ENCODE measurements at regions not wholly inside any gene's neighbourhood (a gene's known extent, or its start where the extent isn't known, plus 50 kb on each side); places are given as distances from the start of the nearest gene placed in this dataset.

- TF ChIP-seq CTCF (conservative IDR thresholded peaks at IDR 0.05; ENCODE audit: low read depth, low read length) = no peak
- H4K20me1 ChIP-seq (ENCODE audit: insufficient read depth) = no peaks in the 10 kb centered on the region
- H3K27ac ChIP-seq = no peak overlapping the region
Measured at GRCh38 chr7:27305854-27306253, 63.3 kb downstream of the EVX1 start.

GRCh38 chr7:27312820-27313219 lies 70.2 kb downstream of the EVX1 start:
- Histone ChIP-seq H3K9ac (no peak overlapping the region), H4K20me1 (ENCODE audit: insufficient read depth) (no peaks in the 10 kb centered on the region), H3K4me1 (ENCODE audit: low read depth, poor library complexity, severe bottlenecking) (peaks cover 11% of the 10 kb centered on the region), H3K4me3 (IDR thresholded peaks at IDR 0.05; ENCODE audit: insufficient read depth, low read depth, low read length) (no peak overlapping the region), H3K27ac (no peak overlapping the region), H3K27me3 (ENCODE audit: insufficient read depth, low read depth) (no peaks in the 10 kb centered on the region), H3K79me2 (ENCODE audit: insufficient read depth, low read depth) (no peaks in the 10 kb centered on the region), H3K4me2 (no peak overlapping the region), H3K36me3 (ENCODE audit: insufficient read depth) (no peaks in the 10 kb centered on the region), H2AFZ (ENCODE audit: low read depth) (no peak overlapping the region)
- no peak for TF ChIP-seq CTCF (conservative IDR thresholded peaks at IDR 0.05; ENCODE audit: low read depth, low read length)

More at GRCh38 chr7:27305854-27306253, 63.3 kb downstream of the EVX1 start:
- H3K27me3 ChIP-seq (ENCODE audit: insufficient read depth, low read depth) = no peaks in the 10 kb centered on the region
- no peaks in the 10 kb centered on the region for H3K79me2 ChIP-seq (ENCODE audit: insufficient read depth, low read depth)
- H3K4me3 ChIP-seq (IDR thresholded peaks at IDR 0.05; ENCODE audit: insufficient read depth, low read depth, low read length) = no peak overlapping the region
- H2AFZ ChIP-seq (ENCODE audit: low read depth) = no peak overlapping the region
- no peak overlapping the region for H3K4me2 ChIP-seq
- no peaks in the 10 kb centered on the region for H3K4me1 ChIP-seq (ENCODE audit: low read depth, poor library complexity, severe bottlenecking)
- no peak overlapping the region for H3K9ac ChIP-seq
- no peaks in the 10 kb centered on the region for H3K36me3 ChIP-seq (ENCODE audit: insufficient read depth)

GRCh38 chr7:27314111-27314510 lies 71.5 kb downstream of the EVX1 start:
- Histone ChIP-seq H3K9ac (no peak overlapping the region), H3K27ac (no peak overlapping the region), H3K27me3 (ENCODE audit: insufficient read depth, low read depth) (no peaks in the 10 kb centered on the region), H3K36me3 (ENCODE audit: insufficient read depth) (no peaks in the 10 kb centered on the region), H3K4me1 (ENCODE audit: low read depth, poor library complexity, severe bottlenecking) (peaks cover 11% of the 10 kb centered on the region), H3K4me3 (IDR thresholded peaks at IDR 0.05; ENCODE audit: insufficient read depth, low read depth, low read length) (no peak overlapping the region), H3K4me2 (no peak overlapping the region), H3K79me2 (ENCODE audit: insufficient read depth, low read depth) (no peaks in the 10 kb centered on the region), H2AFZ (ENCODE audit: low read depth) (no peak overlapping the region), H4K20me1 (ENCODE audit: insufficient read depth) (no peaks in the 10 kb centered on the region)
- TF ChIP-seq CTCF (conservative IDR thresholded peaks at IDR 0.05; ENCODE audit: low read depth, low read length) = no peak

- H3K79me2 ChIP-seq (ENCODE audit: insufficient read depth, low read depth) = no peaks in the 10 kb centered on the region
- no peak overlapping the region for H3K4me3 ChIP-seq (IDR thresholded peaks at IDR 0.05; ENCODE audit: insufficient read depth, low read depth, low read length)
- no peak for TF ChIP-seq CTCF (conservative IDR thresholded peaks at IDR 0.05; ENCODE audit: low read depth, low read length)
- H2AFZ ChIP-seq (ENCODE audit: low read depth) = no peak overlapping the region
- peaks cover 11% of the 10 kb centered on the region for H3K4me1 ChIP-seq (ENCODE audit: low read depth, poor library complexity, severe bottlenecking)
- H3K9ac ChIP-seq = no peak overlapping the region
- no peaks in the 10 kb centered on the region for H4K20me1 ChIP-seq (ENCODE audit: insufficient read depth)
- no peaks in the 10 kb centered on the region for H3K36me3 ChIP-seq (ENCODE audit: insufficient read depth)
- H3K27me3 ChIP-seq (ENCODE audit: insufficient read depth, low read depth) = no peaks in the 10 kb centered on the region
- H3K4me2 ChIP-seq = no peak overlapping the region
- H3K27ac ChIP-seq = no peak overlapping the region
Measured at GRCh38 chr7:27315066-27315465, 72.5 kb downstream of the EVX1 start.
